OCI-LY3 (cell line): ENCODE measurements at regions not wholly inside any gene's neighbourhood (a gene's known extent, or its start where the extent isn't known, plus 50 kb on each side); places are given as distances from the start of the nearest gene placed in this dataset.

Source experiments
- H2AFZ ChIP-seq: fragments of 200-600, 300-600 bp; shearing (Covaris generic); 2 replicates; pipeline ENCODE4 v1.6.0; 2014; ENCODE audit warnings: antibody characterized with exemption, low read depth, low read length
- H3K27ac ChIP-seq: fragments of 200-600, 300-600 bp; sonication (generic); 2 replicates; pipeline ENCODE4 v1.5.1; 2014; ENCODE audit warnings: mild to moderate bottlenecking, low read length, moderate library complexity, mixed read lengths
- H3K27me3 ChIP-seq: fragments of 200-600, 300-600 bp; sonication (generic); 2 replicates; pipeline ENCODE4 v1.6.1; 2014; ENCODE audit warnings: low read depth, low read length, mixed read lengths
- H3K36me3 ChIP-seq: fragments of 200-600, 300-600 bp; sonication (generic); replicated peaks from 2 replicates; pipeline ENCODE3; 2014; ENCODE audit warnings: low read depth, low read length, mixed read lengths
- H3K4me1 ChIP-seq: fragments of 300-600, 200-600 bp; sonication (generic); 2 replicates; pipeline ENCODE4 v1.6.1; 2014; ENCODE audit warnings: low read length, mixed read lengths
- H3K4me2 ChIP-seq: fragments of 200-600, 300-600 bp; sonication (generic); 2 replicates; pipeline ENCODE4 v1.6.1; 2014; ENCODE audit warnings: low read length, mixed read lengths
- H3K4me3 ChIP-seq: fragments of 300-600, 200-600 bp; sonication (generic); 2 replicates; pipeline ENCODE4 v1.5.1; 2014; ENCODE audit warnings: antibody characterized with exemption, mild to moderate bottlenecking, low read length, moderate library complexity
- H3K79me2 ChIP-seq: fragments of 300-600, 200-600 bp; shearing (Covaris generic); 2 replicates; pipeline ENCODE4 v1.6.1; 2014; ENCODE audit warnings: mild to moderate bottlenecking, low read length, mixed read lengths
- H3K9ac ChIP-seq: fragments of 300-600, 200-600 bp; shearing (Covaris generic); 2 replicates; pipeline ENCODE4 v1.6.0; 2014; ENCODE audit warnings: mild to moderate bottlenecking, low read length, moderate library complexity
- H3K9me3 ChIP-seq: fragments of 200-600, 300-600 bp; shearing (Covaris generic); 2 replicates; pipeline ENCODE4 v1.6.1; 2014; ENCODE audit warnings: low read length, mixed read lengths; ENCODE audit not compliant: insufficient read depth
- H4K20me1 ChIP-seq: fragments of 200-600, 300-600 bp; sonication (generic); 2 replicates; pipeline ENCODE4 v1.6.1; 2016; ENCODE audit warnings: low read length, mixed read lengths; ENCODE audit not compliant: insufficient read depth
- EZH2phosphoT487 ChIP-seq: fragments of 200-600 bp; shearing (Covaris generic); IDR thresholded peaks from 2 replicates; pipeline ENCODE4 v1.6.1; 2018; ENCODE audit warnings: antibody characterized with exemption, mixed run types, low read depth
- TF ChIP-seq, protein P1 (sequence below): fragments of 200-600, 300-600 bp; sonication (generic); IDR thresholded peaks from 2 replicates; pipeline ENCODE4 v1.5.1; 2014; ENCODE audit warnings: antibody characterized with exemption, low read length, low read depth

DNA sequence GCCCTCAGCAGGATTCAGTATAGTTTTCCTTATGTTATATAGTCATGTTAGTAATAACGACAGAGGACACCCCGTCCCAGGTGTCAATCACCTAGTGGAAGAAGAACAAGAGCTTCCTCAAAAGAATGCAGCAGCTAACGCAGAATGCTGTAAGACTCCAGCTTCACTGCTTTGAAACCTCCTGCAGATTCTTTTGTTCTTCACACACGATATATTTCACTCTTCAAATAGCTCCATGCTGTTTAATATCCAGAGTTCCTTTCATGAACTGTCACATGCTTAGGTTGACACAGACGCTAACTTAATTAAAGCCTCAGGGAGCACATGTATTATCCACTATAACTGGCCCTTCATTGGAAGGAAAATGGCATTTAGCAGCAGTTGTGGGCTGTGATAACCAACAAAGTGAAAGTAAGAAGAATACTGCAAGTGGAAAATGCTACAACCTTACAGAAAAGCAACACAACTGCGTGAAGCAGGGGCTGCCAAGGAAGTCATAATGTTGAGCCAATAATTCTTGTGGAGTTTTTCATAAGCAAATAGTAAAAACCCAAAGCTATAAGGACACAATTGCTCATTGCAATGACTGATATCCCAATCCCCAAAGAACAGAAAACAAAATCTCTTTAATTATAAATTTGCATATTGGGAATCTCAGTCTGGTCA lies 387.5 kb downstream of the PLK2 start:
- Histone ChIP-seq H4K20me1 (no peaks in the 10 kb centered on the region), H2AFZ (no peak overlapping the region), H3K4me2 (no peak overlapping the region), H3K27me3 (no peaks in the 10 kb centered on the region), H3K79me2 (no peaks in the 10 kb centered on the region), H3K36me3 (no peaks in the 10 kb centered on the region), H3K4me3 (no peak overlapping the region), H3K9ac (no peak overlapping the region), H3K27ac (no peak overlapping the region), H3K4me1 (no peaks in the 10 kb centered on the region), H3K9me3 (no peaks in the 10 kb centered on the region)
- TF ChIP-seq, protein P1, sequence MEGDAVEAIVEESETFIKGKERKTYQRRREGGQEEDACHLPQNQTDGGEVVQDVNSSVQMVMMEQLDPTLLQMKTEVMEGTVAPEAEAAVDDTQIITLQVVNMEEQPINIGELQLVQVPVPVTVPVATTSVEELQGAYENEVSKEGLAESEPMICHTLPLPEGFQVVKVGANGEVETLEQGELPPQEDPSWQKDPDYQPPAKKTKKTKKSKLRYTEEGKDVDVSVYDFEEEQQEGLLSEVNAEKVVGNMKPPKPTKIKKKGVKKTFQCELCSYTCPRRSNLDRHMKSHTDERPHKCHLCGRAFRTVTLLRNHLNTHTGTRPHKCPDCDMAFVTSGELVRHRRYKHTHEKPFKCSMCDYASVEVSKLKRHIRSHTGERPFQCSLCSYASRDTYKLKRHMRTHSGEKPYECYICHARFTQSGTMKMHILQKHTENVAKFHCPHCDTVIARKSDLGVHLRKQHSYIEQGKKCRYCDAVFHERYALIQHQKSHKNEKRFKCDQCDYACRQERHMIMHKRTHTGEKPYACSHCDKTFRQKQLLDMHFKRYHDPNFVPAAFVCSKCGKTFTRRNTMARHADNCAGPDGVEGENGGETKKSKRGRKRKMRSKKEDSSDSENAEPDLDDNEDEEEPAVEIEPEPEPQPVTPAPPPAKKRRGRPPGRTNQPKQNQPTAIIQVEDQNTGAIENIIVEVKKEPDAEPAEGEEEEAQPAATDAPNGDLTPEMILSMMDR, result no peak
- TF ChIP-seq EZH2phosphoT487, result no peak

DNA sequence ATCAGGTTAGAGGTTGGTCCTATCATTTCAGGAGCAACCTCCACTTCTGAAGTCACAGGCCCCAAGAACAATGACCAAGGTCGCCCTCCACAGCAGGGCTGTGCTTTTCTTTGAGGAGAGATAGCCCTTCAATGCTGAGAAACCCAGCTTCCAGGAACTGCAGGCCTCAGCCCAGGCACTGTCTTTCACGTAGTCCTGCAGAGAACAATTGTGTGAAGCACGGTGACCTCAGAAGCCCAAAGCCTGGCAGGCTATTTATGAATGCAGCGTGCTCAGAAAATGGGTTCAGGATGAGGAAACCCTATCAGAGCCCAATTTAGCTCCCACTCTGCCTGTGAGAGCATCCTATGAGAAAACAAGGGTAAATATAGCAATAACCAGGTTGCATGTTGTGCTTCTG lies 388.3 kb downstream of the PLK2 start:
- H3K4me2 ChIP-seq, result no peak overlapping the region
- no peak overlapping the region for H2AFZ ChIP-seq
- no peak overlapping the region for H3K9ac ChIP-seq
- H4K20me1 ChIP-seq, result no peaks in the 10 kb centered on the region
- no peaks in the 10 kb centered on the region for H3K4me1 ChIP-seq
- H3K27me3 ChIP-seq, result no peaks in the 10 kb centered on the region
- TF ChIP-seq EZH2phosphoT487, result no peak
- TF ChIP-seq, protein P1, result no peak
- H3K9me3 ChIP-seq, result no peaks in the 10 kb centered on the region
- no peaks in the 10 kb centered on the region for H3K79me2 ChIP-seq
- H3K36me3 ChIP-seq, result no peaks in the 10 kb centered on the region
- H3K4me3 ChIP-seq, result no peak overlapping the region
- H3K27ac ChIP-seq, result no peak overlapping the region

DNA sequence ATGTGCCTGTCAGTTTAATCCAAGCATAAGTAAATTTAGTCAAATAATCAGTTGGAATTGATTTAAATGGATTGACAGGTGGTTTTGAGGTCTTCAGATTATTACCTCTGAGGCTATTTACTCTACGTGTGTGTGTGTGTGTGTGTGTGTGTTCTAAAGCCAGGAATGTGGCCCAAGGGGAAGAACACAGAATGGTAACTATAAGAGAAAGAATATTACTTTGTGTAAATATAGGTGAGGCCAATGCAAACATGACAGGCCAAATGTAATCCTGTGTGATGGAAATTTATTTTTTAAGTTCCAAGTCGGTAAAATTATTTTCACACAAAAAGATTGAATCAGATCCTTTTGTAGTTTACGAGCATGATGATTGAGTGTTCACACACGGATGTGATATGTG lies 390.0 kb downstream of the PLK2 start:
- Histone ChIP-seq H3K9ac (no peak overlapping the region), H3K27me3 (no peaks in the 10 kb centered on the region), H2AFZ (no peak overlapping the region), H3K36me3 (no peaks in the 10 kb centered on the region), H3K4me2 (no peak overlapping the region), H3K4me3 (no peak overlapping the region), H3K27ac (no peak overlapping the region), H3K79me2 (no peaks in the 10 kb centered on the region), H4K20me1 (no peaks in the 10 kb centered on the region), H3K9me3 (no peaks in the 10 kb centered on the region), H3K4me1 (no peaks in the 10 kb centered on the region)
- TF ChIP-seq EZH2phosphoT487, result no peak
- TF ChIP-seq, protein P1, result no peak

DNA sequence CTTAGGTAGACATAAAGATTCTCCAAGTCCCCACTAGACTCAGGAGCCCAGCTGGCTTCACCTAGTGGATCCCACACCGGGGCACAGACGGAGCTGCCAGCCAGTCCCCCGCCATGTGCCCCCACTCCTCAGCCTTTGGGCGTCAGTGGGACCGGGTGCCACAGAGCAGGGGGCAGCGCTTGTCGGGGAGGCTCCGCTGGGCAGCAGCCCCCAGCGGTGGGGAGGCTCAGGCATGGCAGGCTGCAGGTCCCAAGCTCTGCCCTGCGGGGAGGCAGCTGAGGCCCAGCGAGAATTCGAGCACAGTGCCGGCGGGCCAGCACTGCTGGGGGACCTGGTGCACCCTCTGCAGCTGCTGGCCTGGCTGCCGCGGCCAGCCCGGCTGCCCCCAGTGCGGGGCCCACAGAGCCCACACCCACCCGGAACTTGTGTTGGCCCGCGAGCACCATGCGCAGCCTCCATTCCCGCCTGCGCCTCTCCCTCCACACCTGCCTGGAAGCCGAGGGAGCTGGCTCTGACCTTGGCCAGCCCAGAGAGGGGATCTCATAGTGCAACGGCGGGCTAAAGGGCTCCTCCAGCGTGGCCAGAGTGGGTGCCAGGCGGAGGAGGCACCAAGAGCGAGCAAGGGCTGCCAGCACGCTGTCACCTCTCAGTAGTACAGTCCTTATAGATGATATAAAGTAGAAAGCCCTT lies 390.7 kb downstream of the PLK2 start:
- Histone ChIP-seq H3K9ac (no peak overlapping the region), H3K4me3 (no peak overlapping the region), H3K79me2 (no peaks in the 10 kb centered on the region), H3K36me3 (no peaks in the 10 kb centered on the region), H3K4me2 (no peak overlapping the region), H3K4me1 (no peaks in the 10 kb centered on the region), H3K27ac (no peak overlapping the region), H3K27me3 (no peaks in the 10 kb centered on the region), H3K9me3 (no peaks in the 10 kb centered on the region), H4K20me1 (no peaks in the 10 kb centered on the region), H2AFZ (no peak overlapping the region)
- TF ChIP-seq, protein P1, result no peak
- TF ChIP-seq EZH2phosphoT487, result no peak
